HUES64 (cell line): ENCODE measurements at regions not wholly inside any gene's neighbourhood (a gene's known extent, or its start where the extent isn't known, plus 50 kb on each side); places are given as distances from the start of the nearest gene placed in this dataset.

ENCODE experiments used
- H3K27ac ChIP-seq: 2 replicates; pipeline ENCODE4 v1.7.0; 2013; ENCODE audit warnings: low read depth, low read length, inconsistent platforms
- H3K27me3 ChIP-seq: 2 replicates; pipeline ENCODE4 v1.6.1; 2013; ENCODE audit warnings: mild to moderate bottlenecking, low read length; ENCODE audit not compliant: insufficient read depth
- H3K36me3 ChIP-seq: 2 replicates; pipeline ENCODE4 v1.6.1; 2013; ENCODE audit warnings: mild to moderate bottlenecking, low read length; ENCODE audit not compliant: insufficient read depth
- H3K4me1 ChIP-seq: 2 replicates; pipeline ENCODE4 v1.6.1; 2013; ENCODE audit warnings: mild to moderate bottlenecking, low read length, moderate library complexity; ENCODE audit not compliant: insufficient read depth
- H3K4me3 ChIP-seq: 2 replicates; pipeline ENCODE4 v1.5.1; 2013; ENCODE audit warnings: mild to moderate bottlenecking, low read length, moderate library complexity
- H3K9ac ChIP-seq: 2 replicates; pipeline ENCODE4 v1.6.1; 2013; ENCODE audit warnings: mild to moderate bottlenecking, low read depth, low read length
- H3K9me3 ChIP-seq: 2 replicates; pipeline ENCODE4 v1.6.1; 2013; ENCODE audit warnings: low read depth, low read length; ENCODE audit not compliant: insufficient read depth
- WGBS: fragments of 150-250, 120-280 bp; methylation state at CpG from one replicate; pipeline ENCODE4 v1.1.7; 2013; ENCODE audit warnings: missing lambda C conversion rate; 5-methylcytosine and 5-hydroxymethylcytosine counted together

GRCh38 chr9:107648153-107648715 is 158.7 kb upstream of the KLF4 start:
- Histone ChIP-seq H3K27me3 (no peaks in the 10 kb centered on the region), H3K9ac (no peak overlapping the region), H3K27ac (no peak overlapping the region), H3K4me3 (no peak overlapping the region), H3K36me3 (no peaks in the 10 kb centered on the region), H3K4me1 (no peaks in the 10 kb centered on the region), H3K9me3 (no peaks in the 10 kb centered on the region)
- WGBS, result 95% methylated on average over 12 of the region's 12 CpGs

DNA sequence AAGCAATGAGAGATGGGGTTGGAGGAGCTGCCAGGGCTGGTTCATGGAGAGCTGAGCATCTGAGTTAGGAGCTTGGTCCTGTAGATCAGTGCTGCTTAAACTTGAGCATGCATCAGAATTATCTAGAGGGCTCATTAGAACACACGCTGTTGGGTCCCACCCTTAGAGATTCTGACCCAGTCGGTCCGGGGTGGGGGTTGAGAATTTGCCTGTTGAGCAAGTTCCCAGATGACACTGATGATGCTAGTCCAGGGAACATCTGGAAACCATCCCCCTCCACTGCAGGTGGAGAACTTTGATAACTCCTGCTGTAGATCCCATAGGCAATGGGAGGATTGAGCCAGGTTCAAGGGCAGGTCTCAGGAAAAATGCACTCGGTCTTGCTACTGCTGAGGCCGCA is 158.0 kb upstream of the KLF4 start:
- Histone ChIP-seq H3K9me3 (no peaks in the 10 kb centered on the region), H3K4me3 (no peak overlapping the region), H3K36me3 (no peaks in the 10 kb centered on the region), H3K27me3 (no peaks in the 10 kb centered on the region), H3K9ac (no peak overlapping the region), H3K27ac (no peak overlapping the region), H3K4me1 (no peaks in the 10 kb centered on the region)
- 95% methylated on average over 5 of the region's 5 CpGs for WGBS

- no peak overlapping the region for H3K4me3 ChIP-seq
- H3K9ac ChIP-seq, result no peak overlapping the region
- 95% methylated on average over 1 of the region's 1 CpG for WGBS
- H3K9me3 ChIP-seq, result no peaks in the 10 kb centered on the region
- no peaks in the 10 kb centered on the region for H3K27me3 ChIP-seq
- no peaks in the 10 kb centered on the region for H3K4me1 ChIP-seq
- no peak overlapping the region for H3K27ac ChIP-seq
- H3K36me3 ChIP-seq, result no peaks in the 10 kb centered on the region
Observed at GRCh38 chr9:107647141-107647540, 157.6 kb upstream of the KLF4 start.

GRCh38 chr9:107645464-107645833 is 155.9 kb upstream of the KLF4 start:
- Histone ChIP-seq H3K36me3 (no peaks in the 10 kb centered on the region), H3K27ac (no peak overlapping the region), H3K9me3 (no peaks in the 10 kb centered on the region), H3K9ac (no peak overlapping the region), H3K27me3 (no peaks in the 10 kb centered on the region), H3K4me3 (no peak overlapping the region), H3K4me1 (no peaks in the 10 kb centered on the region)
- 89% methylated on average over 1 of the region's 1 CpG for WGBS

- no peak overlapping the region for H3K9ac ChIP-seq
- H3K4me1 ChIP-seq, result no peaks in the 10 kb centered on the region
- no peaks in the 10 kb centered on the region for H3K36me3 ChIP-seq
- H3K4me3 ChIP-seq, result no peak overlapping the region
- H3K27ac ChIP-seq, result no peak overlapping the region
- 93% methylated on average over 4 of the region's 4 CpGs for WGBS
- H3K27me3 ChIP-seq, result no peaks in the 10 kb centered on the region
- no peaks in the 10 kb centered on the region for H3K9me3 ChIP-seq
Observed at GRCh38 chr9:107644733-107645463, 155.3 kb upstream of the KLF4 start.

DNA sequence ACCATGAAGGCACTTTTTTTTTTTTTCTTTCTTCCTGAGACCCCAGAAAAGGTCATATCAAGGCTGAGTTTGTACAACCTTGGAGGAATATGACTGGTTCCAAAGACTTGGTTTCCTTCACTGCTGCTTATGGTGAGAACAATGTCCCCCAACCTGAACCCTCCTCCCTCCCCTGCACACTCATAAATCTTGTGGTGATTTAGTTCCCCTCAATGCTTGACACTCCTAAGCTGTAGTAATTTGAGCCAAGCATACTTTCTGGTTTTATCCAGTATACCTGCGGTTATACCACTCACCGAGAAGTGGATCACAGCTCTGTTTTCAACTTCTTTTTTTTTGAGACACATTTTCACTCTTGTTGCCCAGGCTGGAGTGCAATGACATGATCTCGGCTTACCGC is 149.9 kb upstream of the KLF4 start:
- no peaks in the 10 kb centered on the region for H3K36me3 ChIP-seq
- H3K9ac ChIP-seq, result no peak overlapping the region
- peaks cover 7% of the 10 kb centered on the region for H3K4me1 ChIP-seq
- no peak overlapping the region for H3K4me3 ChIP-seq
- 96% methylated on average over 4 of the region's 4 CpGs for WGBS
- H3K27ac ChIP-seq, result no peak overlapping the region
- no peaks in the 10 kb centered on the region for H3K9me3 ChIP-seq
- peaks cover 36% of the 10 kb centered on the region for H3K27me3 ChIP-seq

DNA sequence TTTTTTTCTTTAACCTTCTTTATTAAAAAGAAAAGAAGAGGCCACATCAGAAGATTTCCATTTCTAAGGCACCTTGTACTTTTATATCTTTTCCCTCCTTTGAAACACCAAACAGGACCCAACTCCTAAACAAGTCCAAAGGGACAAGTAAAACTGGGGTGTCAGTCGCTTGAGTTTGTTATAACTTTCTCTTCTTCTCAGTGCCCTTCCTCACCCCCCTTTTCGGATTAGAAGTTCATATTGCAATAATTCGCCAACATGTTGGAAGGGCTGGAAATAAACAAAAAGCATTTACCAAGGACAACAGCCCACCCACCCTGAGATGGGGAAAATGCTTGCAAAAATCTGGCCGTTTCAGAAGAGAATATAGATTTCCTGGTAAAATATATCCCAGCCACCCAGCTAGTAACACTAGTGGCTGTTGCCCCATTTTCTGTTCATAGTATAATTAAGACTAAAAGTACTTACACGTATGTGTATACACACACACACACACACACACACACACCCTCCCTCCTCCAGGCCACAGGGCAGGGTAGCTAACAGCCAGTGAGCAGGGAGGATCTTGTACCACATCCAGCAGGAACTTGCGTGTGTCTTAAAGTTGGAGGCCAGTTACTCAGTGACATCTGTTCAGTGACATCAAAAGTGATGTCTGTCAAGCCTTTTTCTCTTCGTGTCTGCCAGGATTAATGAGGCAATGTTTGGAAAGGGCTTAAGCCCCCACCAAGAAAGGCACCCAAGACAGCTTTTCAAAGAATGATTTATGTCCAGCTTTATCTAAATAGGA is 149.1 kb upstream of the KLF4 start:
- WGBS, result 71% methylated on average over 7 of the region's 7 CpGs
- Histone ChIP-seq H3K4me1 (peaks cover 9% of the 10 kb centered on the region), H3K36me3 (no peaks in the 10 kb centered on the region), H3K27me3 (peaks cover 36% of the 10 kb centered on the region), H3K9me3 (no peaks in the 10 kb centered on the region), H3K9ac (no peak overlapping the region), H3K4me3 (peak overlapping the region; percentile 77; the same call in 1 of the 2 replicates), H3K27ac (no peak overlapping the region)

- Histone ChIP-seq H3K4me1 (peaks cover 19% of the 10 kb centered on the region), H3K27me3 (peaks cover 36% of the 10 kb centered on the region), H3K27ac (peak overlapping the region; percentile 34; the same call in 1 of the 2 replicates), H3K9me3 (no peaks in the 10 kb centered on the region), H3K36me3 (no peaks in the 10 kb centered on the region), H3K9ac (peak overlapping the region; percentile 68), H3K4me3 (peak overlapping the region; percentile 77)
- WGBS, result 9% methylated on average over 66 of the region's 67 CpGs
Observed at GRCh38 chr9:107637421-107638420, 148.2 kb upstream of the KLF4 start.

- 94% methylated on average over 5 of the region's 5 CpGs for WGBS
- Histone ChIP-seq H3K27me3 (peaks cover 36% of the 10 kb centered on the region), H3K36me3 (no peaks in the 10 kb centered on the region), H3K9me3 (no peaks in the 10 kb centered on the region), H3K4me3 (no peak overlapping the region), H3K27ac (no peak overlapping the region), H3K4me1 (peaks cover 29% of the 10 kb centered on the region), H3K9ac (no peak overlapping the region)
Observed at GRCh38 chr9:107636571-107637381, 147.2 kb upstream of the KLF4 start.

- Histone ChIP-seq H3K4me3 (no peak overlapping the region), H3K9me3 (no peaks in the 10 kb centered on the region), H3K4me1 (peaks cover 35% of the 10 kb centered on the region), H3K27me3 (peaks cover 36% of the 10 kb centered on the region), H3K9ac (no peak overlapping the region), H3K36me3 (no peaks in the 10 kb centered on the region), H3K27ac (no peak overlapping the region)
- 89% methylated on average over 6 of the region's 6 CpGs for WGBS
Observed at GRCh38 chr9:107635803-107636174, 146.2 kb upstream of the KLF4 start.
